Esophagus mucosa (tissue), 1 donor: ENCODE measurements at regions not wholly inside any gene's neighbourhood (a gene's known extent, or its start where the extent isn't known, plus 50 kb on each side); places are given as distances from the start of the nearest gene placed in this dataset.

Source experiments
- ATAC-seq: fragments of 200-7000 bp; cut with Tn5 transposase; one replicate; pipeline ENCODE4 v1.9.1; 2020
- donor health status: DM: yes; HTN: yes; CAD: no.

GRCh38 chr18:55166260-55166598 is 207.0 kb upstream of the CCDC68 start:
- no peak for ATAC-seq

GRCh38 chr18:55163550-55163949 is 204.3 kb upstream of the CCDC68 start:
- ATAC-seq = no peak

DNA sequence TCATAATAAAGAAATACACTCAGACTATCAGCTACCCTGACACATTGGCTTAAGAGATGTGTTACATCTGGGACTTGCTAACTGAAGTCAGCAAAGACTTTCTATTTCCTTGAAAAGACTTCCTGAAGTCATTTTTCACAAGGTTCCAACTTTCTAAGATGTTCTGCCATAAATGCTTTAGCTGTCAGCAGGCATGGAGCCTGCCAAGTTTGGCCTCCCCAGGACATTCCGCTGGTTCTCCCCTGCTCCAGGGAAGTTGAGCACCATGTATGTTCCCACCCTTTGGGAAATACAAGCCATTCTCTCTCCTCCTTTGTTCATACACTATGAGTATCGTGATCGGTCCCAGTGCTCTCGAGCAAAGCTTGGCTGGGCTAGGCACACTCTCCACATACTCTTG is 202.7 kb upstream of the CCDC68 start:
- no peak for ATAC-seq

DNA sequence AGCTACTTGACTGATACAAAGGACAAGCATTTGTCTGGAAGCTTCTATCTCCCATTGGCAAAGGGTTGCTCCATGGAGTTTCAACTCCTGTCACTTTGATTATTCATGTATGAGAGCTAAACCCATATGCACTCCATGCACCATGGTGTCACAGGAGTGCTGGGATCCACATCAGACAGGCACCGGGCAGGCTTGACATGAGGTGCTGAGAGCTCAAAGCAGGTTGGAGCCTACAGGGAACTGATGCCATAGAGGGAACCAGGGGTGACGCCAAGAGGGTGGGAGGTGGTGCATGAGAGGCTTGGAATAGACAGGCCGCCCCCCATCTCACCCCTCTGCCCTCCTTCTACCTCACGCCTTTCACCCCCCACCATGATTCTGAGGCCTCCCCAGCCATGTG is 199.8 kb upstream of the CCDC68 start:
- ATAC-seq = no peak

- no peak for ATAC-seq
Measured at GRCh38 chr18:55158570-55158969, 199.3 kb upstream of the CCDC68 start.

DNA sequence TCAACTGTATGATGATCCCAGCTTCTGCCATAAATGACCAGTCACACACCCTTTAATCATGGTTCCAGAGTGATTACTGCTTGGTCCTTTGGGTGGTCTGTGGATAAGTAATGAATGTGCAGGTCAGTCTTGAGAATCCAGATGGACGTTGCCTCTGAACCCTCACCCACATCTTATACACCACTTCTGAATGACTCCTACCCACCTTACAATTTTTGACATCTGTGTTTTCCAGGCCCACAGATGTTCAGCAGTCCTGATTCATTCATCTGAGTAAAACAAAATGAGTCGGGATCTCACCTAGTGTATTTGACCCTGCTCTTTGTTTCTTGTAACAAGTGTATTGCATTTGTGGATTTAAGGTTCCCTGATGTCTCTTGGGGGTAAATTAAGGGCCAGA is 194.1 kb upstream of the CCDC68 start:
- ATAC-seq = no peak

GRCh38 chr18:55152801-55153200 is 193.5 kb upstream of the CCDC68 start:
- ATAC-seq = no peak

DNA sequence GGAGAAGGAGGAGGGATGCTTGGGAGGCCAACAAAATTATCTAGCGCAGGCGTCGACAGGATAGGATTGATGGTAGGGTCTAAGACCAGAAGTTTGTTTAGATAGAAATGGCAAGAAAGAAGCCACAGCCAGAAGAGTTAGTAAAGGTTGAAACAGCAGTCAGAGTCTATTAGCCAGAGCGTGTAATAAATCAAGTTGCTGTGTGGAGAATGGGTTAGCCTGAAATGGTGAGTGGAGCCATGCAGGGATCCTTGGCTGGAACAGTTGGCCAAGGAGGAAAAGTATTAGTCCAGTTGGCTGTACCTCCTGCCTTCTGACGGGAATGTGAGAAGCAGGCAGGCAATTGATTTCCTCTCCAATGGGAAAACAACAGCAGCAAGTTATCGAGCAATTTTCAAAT is 190.7 kb upstream of the CCDC68 start:
- no peak for ATAC-seq

DNA sequence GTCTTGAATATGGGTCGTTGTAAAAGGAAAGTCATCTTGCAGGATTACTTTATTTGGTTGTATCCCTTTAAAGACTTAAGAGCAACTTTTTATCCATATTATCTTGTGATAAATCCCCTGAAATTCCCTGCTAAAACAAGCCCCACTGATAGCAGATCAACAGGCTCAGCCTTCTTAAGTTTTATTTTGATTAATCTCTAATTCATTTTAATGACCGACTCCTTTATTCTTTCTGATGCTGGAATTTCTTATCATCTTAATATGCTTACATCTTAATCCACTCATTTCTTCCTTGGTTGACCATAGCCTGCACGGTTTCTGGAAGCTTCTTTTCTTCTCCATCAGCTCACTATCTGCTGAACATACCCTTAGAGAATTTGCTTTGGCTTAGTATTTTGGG is 188.5 kb upstream of the CCDC68 start:
- ATAC-seq = no peak

DNA sequence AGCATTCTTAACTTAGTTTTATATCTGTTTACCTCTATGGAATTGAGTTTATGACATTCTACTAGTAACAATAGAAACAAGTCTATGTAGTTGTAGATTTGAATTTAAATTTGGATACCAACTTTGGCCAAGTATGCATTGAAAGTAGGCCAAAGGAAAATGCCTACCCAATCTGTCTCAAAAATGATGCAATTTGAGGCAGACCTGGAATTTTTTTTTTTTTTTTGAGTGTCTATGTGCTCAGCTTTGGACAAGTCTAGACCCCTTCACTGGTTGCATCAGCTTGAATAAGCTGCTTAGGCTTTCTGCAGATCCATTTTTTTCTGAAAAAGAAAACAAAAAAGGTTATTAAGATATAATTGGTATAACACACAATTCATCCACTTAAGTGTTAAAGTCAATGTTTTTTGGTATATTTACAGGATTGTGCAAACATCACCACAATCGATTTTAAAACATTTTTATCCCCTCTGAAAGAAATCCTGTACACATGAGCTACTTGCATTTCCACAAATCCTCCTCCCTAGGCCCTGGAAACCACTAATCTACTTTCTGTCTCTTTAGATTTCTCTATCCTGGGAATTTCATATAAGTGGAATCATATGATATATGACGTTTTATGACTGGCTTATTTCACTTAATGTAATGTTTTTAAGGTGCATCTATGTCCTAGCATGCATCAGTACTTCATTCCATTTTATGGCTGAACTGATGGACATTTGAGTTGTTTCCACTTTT is 185.1 kb upstream of the CCDC68 start:
- no peak for ATAC-seq

- ATAC-seq = no peak
Measured at GRCh38 chr18:55142410-55142809, 183.1 kb upstream of the CCDC68 start.

- no peak for ATAC-seq
Measured at GRCh38 chr18:55141318-55141717, 182.1 kb upstream of the CCDC68 start.

GRCh38 chr18:55139836-55140235 is 180.6 kb upstream of the CCDC68 start:
- ATAC-seq = no peak

- no peak for ATAC-seq
Measured at GRCh38 chr18:55139307-55139706, 180.0 kb upstream of the CCDC68 start.

DNA sequence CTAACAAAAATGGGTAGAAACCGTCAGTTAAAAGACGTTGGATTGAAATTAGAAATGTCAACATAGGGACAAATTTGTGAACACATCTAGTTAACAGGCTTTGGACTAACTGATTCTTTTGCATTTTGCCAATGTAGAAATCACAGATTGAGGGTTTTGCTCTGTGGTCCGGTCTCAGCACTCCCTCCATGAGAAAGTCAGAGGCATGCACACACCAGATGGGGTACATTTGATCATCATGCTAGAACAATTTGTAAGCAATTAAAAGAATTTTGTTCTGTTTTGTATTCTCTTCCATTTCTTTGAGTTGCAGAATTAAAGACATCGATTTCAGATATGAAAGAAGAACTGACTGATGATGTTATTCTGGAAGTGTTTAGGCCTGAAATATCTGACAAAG is 179.1 kb upstream of the CCDC68 start:
- ATAC-seq = no peak

DNA sequence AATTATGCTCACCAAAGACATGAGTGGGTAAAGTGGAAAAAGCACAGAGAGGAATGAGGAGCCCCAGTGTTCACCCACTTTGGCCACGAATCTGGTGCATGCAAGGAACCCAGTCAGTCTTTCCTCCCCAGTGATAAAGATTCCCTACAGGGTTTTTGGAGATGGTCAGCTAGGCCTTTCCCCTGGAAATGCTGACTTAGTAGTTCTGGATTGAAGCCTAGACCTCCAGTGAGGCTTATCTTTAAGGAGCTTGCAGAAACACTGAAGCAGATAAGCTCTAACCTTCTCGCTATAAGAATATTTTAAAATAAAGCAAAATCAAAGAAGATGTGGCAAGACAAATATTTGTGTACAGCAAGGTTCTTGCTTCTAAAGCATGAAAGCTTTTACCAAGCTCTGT is 178.3 kb upstream of the CCDC68 start:
- ATAC-seq = no peak

- no peak for ATAC-seq
Measured at GRCh38 chr18:55136864-55137263, 177.6 kb upstream of the CCDC68 start.

- no peak for ATAC-seq
Measured at GRCh38 chr18:55136258-55136657, 177.0 kb upstream of the CCDC68 start.

DNA sequence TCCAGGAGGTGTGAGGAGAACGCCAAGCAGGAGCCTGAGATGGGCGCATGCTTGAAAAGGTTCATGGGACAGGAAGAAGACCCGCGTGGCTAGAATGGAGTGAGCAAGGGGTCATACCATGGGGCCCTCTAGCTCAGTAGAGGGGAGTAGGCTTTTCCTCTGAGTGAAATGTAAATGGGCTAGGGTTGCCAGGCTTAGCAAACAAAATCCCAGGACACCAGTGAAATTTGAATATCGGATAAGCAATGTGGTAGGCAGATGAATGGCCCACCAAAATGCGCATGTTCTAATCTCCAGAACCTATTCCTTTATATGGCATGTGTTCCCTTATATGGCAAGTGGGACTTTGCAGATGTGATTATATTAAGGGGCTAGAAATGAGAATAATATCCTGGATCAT is 174.1 kb upstream of the CCDC68 start:
- ATAC-seq = no peak

- no peak for ATAC-seq
Measured at GRCh38 chr18:55128437-55128836, 169.2 kb upstream of the CCDC68 start.

- no peak for ATAC-seq
Measured at GRCh38 chr18:55124078-55124763, 165.0 kb upstream of the CCDC68 start.

- no peak for ATAC-seq
Measured at GRCh38 chr18:55123361-55123760, 164.1 kb upstream of the CCDC68 start.

GRCh38 chr18:55121397-55122170 is 162.3 kb upstream of the CCDC68 start:
- ATAC-seq = no peak

GRCh38 chr18:55120896-55121295 is 161.6 kb upstream of the CCDC68 start:
- ATAC-seq = no peak
